ENCODE measurements at regions not wholly inside any gene's neighbourhood (a gene's known extent, or its start where the extent isn't known, plus 50 kb on each side); places are given as distances from the start of the nearest gene placed in this dataset.

- TF ChIP-seq ZBTB17 (tag by site-specific recombination; IDR thresholded peaks at IDR 0.05) (no peak), TRIM28 (IDR thresholded peaks at IDR 0.05; ENCODE audit: borderline replicate concordance, low read length) (no peak), ZNF558 (tag by site-specific recombination; IDR thresholded peaks at IDR 0.05) (no peak), REST (tag by site-specific recombination; IDR thresholded peaks at IDR 0.05) (no peak)
Measured at GRCh38 chr22:16699326-16699725, 106.7 kb upstream of the CCT8L2 start.

Data from HEK293 (cell line).